GF-D8 (cell line): ENCODE measurements at regions not wholly inside any gene's neighbourhood (a gene's known extent, or its start where the extent isn't known, plus 50 kb on each side); places are given as distances from the start of the nearest gene placed in this dataset.

Experiments used
- DNase-seq: peaks from one replicate; lab custom pipeline; 2025; lab: John Stamatoyannopoulos, UW

DNA sequence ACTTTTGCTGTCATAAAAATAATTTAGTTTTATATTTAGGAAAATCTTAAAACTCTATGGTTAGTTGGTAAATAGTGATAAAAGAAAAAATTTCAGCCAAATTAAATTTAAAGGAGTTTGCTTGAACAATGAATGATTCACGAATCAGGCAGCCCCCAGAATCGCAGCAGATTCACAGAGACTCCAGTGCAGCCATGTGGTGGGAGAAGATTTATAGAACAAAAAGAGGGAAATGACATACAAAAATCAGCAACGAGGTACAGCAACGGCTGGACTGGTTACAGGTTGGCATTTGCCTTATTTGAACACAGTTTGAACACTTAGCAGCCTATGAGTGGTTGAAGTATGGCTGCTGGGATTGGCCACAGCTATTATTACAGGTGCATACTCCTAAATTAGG, 96.4 kb upstream of the MYCBP2 start:
- DNase-seq: no peak

DNA sequence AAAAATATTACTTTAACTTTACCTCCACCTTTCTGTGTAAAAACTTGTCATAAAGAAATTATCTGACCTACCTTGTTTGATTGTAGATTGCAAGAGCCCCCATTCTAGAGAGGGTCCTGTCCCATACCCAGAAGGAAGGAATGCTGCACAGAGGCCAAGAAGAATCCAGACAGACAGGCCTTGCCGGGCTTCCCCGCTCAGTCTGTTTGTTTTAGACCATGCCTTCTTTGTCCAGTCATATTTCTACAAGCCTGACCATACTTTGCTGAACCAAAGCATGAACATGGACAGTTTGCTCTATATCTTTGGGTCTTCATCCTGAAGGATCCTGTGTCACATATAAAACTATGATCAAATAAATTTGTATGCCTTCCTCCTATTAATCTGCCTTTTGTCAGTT, 95.8 kb upstream of the MYCBP2 start:
- no peak for DNase-seq

DNA sequence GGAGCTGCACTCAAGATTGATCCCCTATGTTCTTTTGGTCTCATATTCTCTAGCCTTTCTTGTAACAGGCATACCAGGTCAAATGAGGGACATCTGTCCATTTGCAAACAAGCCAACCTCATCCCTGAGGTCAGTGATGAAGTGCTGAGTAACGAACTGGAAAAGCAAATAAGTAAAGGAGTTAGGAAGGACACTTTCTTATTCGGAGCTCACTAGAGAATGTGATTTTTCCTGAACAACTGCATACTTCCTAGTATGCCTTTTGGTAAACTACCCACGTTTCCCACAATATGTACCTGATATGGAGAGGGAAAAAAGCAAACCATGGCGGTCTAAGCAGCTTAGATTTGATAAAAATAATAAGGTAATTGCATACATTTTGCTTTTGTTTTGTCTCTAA, 91.0 kb upstream of the MYCBP2 start:
- no peak for DNase-seq

DNA sequence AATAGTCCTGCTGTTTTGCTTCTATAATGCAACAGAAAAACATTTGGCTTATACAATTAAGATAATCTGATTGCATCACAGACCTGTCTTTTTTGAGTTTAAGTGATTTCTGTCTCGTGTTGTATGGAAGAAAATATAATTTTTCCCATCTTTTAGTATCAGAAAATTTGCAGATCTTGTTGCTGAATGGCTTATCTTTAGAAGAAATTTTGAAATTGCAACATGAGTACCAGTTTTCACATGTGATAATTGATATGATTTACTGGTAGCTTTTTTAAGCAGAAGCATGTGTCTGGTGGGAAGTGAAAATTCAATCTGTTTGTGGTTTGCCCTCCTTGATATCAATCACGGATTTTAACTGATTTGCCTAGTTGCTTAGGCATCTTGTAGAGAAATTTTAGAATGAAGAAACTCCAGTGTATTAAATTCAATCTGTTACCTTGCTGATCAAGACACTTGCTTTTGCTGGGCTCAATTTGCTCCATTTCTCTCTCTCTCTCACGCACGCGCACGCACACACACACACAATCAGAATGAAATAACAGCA, 89.8 kb upstream of the MYCBP2 start:
- no peak for DNase-seq

DNA sequence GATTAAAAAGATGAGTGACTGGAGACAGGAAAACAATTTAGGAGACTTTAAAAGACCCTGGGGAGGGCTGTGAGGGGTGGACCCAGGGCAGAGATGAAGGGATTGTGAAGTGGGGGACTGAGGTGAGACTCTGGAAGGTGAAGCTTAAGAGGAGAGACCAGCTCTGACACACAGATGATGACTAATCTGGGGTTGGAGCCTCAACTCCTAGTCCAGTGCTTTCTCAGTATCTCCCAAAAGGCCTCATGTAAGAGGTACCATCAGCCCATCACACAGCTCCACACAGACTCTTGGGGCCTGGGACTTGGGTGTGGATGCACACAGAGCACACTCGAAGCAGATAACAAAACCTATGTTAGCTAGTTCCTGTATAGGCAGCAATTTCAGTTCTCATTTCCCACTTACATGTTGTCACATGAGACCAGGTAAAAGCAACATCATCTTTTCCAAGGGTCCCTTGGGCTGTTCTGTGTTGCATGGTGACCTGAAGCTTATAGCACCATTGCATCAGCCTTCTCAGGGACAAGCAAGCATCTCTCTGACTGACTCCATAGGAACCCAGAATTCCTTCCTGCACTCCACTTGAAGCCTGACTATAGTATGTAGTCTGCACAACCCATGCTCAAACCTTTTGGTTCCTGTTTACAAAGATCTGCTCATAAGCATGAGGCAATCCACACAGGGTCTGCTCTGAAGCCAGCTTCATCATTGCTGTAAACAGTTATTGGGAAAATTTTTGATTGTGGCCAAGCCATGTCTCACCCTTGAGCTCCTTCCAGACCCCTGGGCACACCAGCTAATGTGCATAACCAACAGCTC, 88.6 kb upstream of the MYCBP2 start:
- no peak for DNase-seq

DNA sequence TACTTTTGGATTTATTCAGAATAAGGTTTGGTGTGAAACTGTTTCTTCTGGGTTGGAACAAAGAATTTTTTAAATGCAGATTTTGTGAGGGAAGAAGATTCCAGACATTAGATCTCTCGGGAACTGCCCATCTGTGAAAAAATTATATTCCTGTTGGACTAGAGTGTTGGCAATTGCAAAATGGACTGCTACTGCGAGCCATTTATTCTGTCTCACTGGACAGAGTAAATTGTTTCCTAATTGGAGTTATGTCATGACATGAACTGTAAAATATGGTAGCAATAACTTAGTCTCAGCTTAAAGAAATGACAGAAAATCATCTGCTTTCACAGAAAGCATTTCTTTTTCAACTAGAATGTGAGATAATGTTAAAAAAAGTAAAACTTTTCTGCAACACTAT, 86.0 kb upstream of the MYCBP2 start:
- DNase-seq: no peak

DNA sequence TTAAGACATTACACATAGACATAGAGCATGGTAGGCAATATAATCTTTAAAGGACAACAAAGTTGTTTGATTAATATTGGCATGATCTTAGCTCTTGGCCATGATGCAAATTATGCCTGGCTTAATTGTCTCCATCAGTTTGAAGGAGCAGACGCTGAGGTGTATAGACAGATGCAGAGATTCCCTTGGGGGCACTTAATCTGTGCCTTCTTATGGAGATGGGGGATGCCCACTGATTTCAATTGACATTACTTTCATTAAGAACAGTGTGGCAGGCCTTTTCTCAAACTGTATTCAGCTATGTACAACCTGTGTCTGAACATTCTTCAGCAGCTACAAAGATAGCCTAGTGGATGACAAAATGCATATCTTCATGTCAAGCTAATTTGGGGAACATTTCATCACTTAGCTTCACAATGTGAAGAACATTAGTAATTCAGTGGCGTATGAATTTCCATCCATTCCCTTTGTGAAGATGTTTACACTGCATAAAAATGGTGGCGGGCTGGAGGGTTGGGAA, 85.3 kb upstream of the MYCBP2 start:
- DNase-seq: no peak

DNA sequence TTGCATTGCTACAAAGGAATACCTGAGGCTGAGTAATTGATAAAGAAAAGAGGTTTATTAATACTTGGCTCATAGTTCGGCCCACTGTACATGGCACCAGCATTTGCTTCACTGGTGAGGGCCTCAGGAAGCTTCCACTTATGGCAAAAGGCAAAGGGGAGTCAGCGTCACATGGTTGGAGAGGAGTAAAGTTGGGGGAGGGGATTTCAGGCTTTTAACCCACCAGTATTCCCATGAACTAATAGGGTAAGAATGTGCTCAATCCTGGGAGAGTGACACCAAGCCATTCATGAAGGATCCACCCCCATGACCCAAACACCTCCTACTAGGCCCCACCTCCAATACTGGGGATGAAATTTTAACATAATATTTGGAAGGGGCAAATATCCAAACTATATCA, 82.5 kb upstream of the MYCBP2 start:
- DNase-seq: no peak

DNA sequence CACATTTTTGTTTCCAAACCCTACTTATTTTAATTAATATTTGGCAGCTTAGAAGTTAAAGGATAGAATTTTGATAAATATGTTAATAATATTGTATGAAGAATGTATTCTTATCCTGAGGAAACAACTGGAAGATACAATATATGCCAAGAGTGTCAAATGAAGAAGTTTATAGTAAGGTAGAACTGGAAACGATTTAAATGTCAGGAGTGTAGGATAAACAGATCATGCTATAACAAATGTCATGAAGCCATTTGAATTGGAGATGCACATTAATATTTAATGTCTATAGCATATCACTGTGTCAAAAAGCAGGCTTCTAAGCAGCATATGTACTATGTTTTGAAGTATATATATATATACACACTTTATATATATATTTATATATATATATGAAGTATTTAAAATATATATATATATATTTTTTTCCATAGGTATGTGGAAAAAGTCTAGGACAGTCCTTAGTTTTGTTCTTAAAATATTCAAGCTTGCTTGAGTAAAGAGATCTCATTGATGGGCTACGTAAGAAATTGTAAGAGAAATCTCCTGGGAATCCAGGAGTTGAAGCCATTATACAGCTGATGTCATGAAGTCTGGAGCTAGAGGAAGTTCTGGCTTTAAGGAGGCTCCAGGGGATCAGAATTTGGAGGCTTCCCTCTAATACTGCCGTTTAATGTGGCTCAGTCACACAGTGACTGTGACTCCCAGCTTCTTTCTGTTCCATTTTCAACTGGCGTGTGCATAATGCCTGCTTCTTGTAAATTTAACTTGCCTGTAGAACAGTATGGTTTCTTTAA, 79.9 kb upstream of the MYCBP2 start:
- no peak for DNase-seq

DNA sequence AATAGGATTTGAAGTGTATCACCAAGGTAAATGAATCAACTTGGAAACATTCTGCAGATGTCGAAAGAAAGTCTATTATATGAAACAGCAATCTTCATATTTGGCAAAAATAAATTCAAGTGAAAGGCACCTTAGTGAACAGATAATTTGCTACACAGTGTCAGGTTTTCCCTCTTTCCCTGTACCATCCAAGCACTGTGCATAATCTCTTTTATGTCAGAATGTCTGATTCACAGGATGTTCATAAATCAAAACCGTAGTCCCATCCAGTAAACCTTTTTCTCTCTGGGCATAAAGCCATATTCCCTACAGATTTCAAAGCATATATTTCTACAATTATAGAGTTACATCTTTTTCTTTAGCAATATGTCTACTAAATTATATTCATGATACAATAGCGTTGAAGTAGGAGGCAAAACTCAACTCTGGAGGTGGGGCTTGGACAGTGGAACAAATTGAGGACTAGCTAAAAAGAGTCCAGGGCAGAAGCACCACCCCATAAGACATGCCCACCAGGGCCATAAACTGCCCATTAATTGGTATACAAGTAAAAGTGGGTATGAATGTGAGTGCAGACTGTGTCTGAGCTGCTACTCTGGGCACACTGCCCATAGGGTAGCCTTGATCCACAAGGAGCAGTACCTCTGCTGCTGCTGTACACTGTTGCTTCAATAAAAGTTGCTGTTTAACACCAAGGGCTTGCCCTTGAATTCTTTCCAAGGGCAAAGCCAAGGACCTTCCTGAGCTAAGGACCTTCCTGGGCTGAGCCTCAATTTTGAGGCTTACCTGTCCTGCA, 72.1 kb upstream of the MYCBP2 start:
- DNase-seq: no peak

DNA sequence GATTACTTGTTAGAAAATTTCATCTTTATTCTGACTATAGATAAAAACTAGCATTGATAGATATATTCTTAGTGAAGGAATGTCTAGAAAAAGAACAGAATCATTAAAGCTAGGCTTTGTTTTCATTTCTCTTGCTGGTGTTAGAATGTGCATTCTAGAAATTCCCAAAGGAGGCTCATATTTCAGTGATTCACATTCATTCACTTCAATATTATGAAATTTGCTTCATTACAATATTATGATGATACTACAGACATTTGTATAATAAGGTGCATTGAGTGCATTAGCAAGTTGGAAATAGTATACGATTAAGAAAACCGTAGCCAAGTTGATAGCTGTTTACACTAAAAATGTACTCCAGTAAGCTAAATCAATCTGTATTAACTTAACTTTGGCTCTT, 70.7 kb upstream of the MYCBP2 start:
- no peak for DNase-seq

DNA sequence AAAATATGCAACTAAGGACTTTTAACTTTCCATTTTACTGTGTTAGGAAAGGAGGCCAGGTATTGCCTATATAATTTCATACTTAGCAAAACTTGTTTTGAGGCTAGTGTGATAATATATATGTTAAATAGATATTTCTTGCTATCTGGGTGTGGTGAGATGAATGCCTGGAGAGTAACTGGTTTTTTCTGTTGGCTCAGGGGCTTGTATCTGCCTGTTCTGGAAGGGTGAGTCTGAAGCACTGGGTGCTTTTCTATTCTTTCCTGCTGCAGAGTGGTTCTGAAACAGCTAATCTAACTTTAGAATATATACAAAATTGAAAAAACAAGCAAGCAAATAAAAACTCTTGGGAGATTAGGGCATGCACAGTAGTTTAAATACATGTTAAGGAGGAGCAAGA, 64.6 kb upstream of the MYCBP2 start:
- DNase-seq: no peak

DNA sequence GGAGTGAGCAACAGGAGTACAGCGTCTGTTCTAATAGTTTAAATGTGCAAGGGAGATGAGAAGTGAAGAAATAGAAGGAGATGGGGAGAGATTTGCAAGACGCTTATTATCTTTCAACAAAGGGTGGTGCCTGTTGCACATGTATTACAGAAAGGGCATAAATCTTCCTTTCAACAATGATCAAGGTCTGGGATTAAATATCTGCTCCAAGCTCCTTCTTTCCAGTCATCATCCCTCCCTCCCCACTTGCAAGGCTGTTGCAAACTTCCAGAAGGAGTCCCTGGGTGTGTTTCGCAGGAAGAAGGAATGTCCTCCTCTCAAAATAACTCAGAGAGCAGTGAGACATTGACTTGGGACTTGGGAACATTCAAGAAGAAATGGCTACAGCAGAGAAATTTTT, 63.5 kb upstream of the MYCBP2 start:
- DNase-seq: no peak

DNA sequence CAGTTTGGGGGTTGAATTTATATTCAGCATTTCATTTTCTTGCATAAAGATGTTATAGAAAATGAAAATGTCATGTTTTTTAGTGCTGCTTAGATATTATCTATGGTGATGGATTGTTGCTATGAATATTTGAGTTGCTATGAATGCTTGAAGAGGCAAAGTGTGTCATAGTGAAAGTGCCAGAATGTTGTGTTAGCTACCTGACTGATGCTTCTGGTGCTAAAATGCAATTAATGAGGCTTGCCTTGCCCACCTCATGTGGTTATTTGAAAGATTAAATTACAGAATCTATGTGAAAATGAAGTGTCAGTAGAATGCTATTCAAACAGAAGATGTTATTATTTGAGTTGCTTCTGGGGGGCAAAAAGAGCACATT, 62.7 kb upstream of the MYCBP2 start:
- DNase-seq: no peak

DNA sequence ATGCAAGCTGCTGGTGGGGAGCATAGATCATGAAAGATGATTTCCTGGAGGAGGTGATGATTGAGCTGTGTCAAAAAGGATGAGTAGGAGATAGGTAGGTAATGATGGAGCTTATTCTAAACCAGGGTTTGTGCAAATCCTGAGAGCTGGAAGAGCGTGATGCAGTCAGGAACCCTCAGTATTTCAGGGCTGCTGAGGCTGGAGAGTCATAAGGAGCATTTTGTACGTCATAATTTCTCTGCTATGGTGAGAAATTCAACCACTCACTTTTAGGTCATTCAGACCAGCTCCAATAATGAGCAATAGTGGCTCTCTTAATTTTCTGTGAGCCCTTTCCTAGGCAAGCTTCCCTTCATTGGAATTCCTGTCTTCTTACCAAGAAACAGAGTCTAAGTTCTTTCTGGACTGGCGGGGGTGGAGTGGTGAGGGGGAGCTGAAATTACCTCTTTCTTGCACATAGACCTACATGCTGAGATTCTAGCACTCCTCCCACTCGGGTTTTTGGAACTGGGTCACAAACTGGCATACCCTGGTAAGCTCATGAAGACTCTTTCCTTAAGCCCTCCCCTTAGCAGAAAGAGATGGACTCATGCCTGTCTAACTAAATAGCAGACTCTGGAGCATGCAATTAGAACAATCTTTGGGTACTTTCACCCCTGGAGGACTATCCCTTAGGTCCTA, 62.2 kb upstream of the MYCBP2 start:
- no peak for DNase-seq

DNA sequence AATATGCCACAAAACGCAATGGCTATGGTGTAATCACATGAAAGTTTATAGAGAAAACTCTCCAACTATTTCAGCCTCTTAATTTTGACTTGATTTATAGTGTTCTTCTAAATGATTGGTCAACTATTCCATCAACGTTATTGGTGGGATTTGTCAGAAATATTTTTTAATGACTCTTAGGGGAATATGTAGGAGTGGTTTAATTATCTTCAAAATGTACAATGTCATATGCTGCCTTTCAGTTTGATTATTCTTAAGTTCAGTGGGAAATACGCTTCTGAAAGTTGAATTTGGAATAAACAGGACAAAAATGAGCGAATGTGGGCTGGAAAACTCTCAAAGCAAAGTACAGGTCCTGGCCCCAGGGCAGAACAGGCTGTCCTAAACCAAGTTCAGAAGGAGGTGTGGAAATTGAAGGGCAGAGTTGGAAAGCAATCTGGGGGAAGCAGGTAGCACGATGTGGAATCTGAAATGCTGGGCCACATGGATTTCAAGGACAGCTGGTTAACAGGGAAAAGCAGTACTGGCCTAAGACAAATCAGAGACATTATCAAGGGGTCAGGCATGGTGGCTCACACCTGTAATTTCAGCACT, 60.8 kb upstream of the MYCBP2 start:
- DNase-seq: no peak

DNA sequence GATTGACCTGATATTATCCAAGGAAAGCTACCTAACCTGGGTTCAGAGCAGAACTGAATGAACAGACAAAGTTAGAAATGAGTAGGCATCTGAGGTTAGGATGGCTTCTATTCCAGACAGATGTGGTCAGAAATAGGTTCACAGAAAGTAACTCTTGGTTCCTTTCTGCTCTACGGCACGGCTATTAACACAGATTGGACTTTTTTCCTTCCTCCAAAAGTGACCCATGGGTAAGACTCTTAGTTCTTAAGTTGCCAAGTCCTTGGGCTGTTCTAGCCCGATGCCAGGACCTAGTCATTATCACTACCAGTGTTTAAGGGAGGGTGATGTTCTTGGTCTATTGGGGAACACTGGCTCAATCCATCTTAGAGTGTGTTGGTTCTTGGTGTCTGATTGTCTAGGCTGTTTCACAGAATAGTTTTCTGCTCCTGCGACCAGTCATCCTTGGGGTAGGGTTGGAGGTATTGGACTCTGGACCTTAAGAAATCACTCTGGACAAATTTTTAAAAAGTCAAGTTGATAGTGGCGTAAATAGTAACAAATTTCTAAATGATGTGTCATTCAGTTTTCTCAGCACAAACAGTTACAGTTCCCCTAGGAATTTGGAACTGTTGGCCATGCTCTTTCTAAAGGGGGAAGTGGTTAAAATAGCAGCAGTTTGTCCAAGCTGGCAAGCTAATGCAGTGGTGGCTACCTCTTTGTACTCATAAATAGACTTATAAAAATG, 60.1 kb upstream of the MYCBP2 start:
- DNase-seq: peak; percentile 49

DNA sequence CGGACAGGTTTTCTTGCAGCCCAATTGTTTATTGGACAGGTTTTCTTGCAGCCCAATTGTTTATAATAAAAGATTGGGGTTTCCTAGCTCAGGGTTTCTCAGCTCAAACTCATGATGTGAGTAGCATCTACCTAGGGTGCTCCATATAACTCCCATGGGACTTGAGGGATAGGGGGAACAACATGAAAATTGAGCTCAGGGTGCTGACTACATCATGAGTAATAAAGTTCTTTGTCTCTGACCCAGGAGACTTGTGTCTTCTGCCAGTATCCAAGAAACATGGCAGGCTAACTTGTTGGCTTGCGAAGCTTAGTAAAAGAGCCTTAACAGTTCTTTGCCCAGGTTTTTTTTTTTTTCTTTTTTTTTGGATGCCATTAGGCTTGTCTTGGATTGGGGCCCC, 59.2 kb upstream of the MYCBP2 start:
- no peak for DNase-seq

DNA sequence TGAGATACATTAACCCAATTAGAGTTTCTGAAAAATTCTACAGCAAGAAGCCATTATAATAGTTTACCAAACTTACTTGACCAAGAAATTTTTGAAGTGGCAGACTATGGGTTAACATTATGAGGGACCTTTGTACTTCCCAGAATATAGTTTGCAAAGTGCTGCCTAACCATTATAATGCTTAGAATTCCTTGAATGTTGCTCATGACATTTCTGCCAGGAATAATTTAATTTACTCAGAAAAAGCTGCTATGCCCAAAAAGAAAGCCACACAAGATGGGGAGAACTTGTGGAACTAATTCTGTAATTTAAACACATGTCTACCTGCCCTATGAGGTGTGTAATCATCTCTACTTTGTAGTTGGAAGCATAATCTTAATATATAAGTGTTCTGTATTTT, 58.1 kb upstream of the MYCBP2 start:
- DNase-seq: no peak

DNA sequence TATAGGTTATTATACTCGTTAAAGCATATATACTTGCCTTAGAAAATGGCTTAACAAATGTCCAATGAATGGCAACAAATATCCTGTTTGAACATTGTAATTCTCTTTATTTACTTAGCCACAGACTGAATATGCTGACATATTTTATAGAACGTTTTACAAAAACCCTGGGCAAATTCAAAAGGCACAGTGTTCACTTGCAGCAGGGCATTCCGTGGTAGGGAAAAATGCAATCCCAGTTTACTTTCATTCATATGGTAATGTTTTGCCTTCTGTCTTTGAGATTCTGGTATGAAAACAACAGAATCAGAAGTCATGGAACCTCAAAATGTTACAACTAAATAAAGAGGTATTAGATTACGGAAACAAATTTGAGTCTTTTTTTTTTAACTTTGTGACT, 56.2 kb upstream of the MYCBP2 start:
- no peak for DNase-seq

DNA sequence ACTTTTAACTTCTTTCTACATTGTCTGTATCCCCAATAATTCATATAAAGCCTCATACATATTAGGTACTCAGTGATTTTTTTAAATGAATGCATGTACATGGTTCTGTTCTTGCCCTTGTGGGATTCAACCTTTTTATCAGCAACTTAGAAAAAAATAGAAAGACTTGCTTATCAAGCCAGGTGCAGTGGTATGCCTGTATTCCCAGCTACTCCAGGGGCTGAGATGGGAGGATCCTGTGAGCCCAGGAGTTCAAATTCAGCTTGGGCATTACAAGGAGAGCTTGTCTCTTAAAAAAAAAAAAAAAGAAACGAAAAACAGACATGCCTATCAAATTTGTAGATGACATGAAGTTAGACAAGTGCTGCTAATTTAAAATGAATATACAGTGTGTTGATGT, 54.2 kb upstream of the MYCBP2 start:
- no peak for DNase-seq
